ENCODE measurements at regions not wholly inside any gene's neighbourhood (a gene's known extent, or its start where the extent isn't known, plus 50 kb on each side); places are given as distances from the start of the nearest gene placed in this dataset.

- TF ChIP-seq CTCF (IDR thresholded peaks at IDR 0.05; ENCODE audit: insufficient read depth, low read length), result no peak
- no peak for TF ChIP-seq GABPA (IDR thresholded peaks at IDR 0.05; ENCODE audit: low read depth)
- TF ChIP-seq POLR2AphosphoS5 (IDR thresholded peaks at IDR 0.05; ENCODE audit: low read depth), result no peak
- TF ChIP-seq SPI1 (IDR thresholded peaks at IDR 0.05; ENCODE audit: borderline replicate concordance, low read depth), result no peak
- no peak for TF ChIP-seq REST (IDR thresholded peaks at IDR 0.05; ENCODE audit: insufficient replicate concordance, low read depth)
Measured at GRCh38 chr14:80346395-80346794, 135.1 kb upstream of the DIO2 start.

All from HL-60 (cell line).